HUES64 (cell line): ENCODE measurements at regions not wholly inside any gene's neighbourhood (a gene's known extent, or its start where the extent isn't known, plus 50 kb on each side); places are given as distances from the start of the nearest gene placed in this dataset.
"Not testable (repeated sequence)": the region's sequence is repeated elsewhere in the genome, so short reads cannot be mapped to it uniquely, and the experiment has no call there.

Source experiments
- H3K27ac ChIP-seq: 2 replicates; pipeline ENCODE4 v1.7.0; 2013; ENCODE audit warnings: low read depth, low read length, inconsistent platforms
- H3K27me3 ChIP-seq: 2 replicates; pipeline ENCODE4 v1.6.1; 2013; ENCODE audit warnings: mild to moderate bottlenecking, low read length; ENCODE audit not compliant: insufficient read depth
- H3K36me3 ChIP-seq: 2 replicates; pipeline ENCODE4 v1.6.1; 2013; ENCODE audit warnings: mild to moderate bottlenecking, low read length; ENCODE audit not compliant: insufficient read depth
- H3K4me1 ChIP-seq: 2 replicates; pipeline ENCODE4 v1.6.1; 2013; ENCODE audit warnings: mild to moderate bottlenecking, low read length, moderate library complexity; ENCODE audit not compliant: insufficient read depth
- H3K4me3 ChIP-seq: 2 replicates; pipeline ENCODE4 v1.5.1; 2013; ENCODE audit warnings: mild to moderate bottlenecking, low read length, moderate library complexity
- H3K9ac ChIP-seq: 2 replicates; pipeline ENCODE4 v1.6.1; 2013; ENCODE audit warnings: mild to moderate bottlenecking, low read depth, low read length
- H3K9me3 ChIP-seq: 2 replicates; pipeline ENCODE4 v1.6.1; 2013; ENCODE audit warnings: low read depth, low read length; ENCODE audit not compliant: insufficient read depth
- WGBS: fragments of 150-250, 120-280 bp; methylation state at CpG from one replicate; pipeline ENCODE4 v1.1.7; 2013; ENCODE audit warnings: missing lambda C conversion rate; 5-methylcytosine and 5-hydroxymethylcytosine counted together

DNA sequence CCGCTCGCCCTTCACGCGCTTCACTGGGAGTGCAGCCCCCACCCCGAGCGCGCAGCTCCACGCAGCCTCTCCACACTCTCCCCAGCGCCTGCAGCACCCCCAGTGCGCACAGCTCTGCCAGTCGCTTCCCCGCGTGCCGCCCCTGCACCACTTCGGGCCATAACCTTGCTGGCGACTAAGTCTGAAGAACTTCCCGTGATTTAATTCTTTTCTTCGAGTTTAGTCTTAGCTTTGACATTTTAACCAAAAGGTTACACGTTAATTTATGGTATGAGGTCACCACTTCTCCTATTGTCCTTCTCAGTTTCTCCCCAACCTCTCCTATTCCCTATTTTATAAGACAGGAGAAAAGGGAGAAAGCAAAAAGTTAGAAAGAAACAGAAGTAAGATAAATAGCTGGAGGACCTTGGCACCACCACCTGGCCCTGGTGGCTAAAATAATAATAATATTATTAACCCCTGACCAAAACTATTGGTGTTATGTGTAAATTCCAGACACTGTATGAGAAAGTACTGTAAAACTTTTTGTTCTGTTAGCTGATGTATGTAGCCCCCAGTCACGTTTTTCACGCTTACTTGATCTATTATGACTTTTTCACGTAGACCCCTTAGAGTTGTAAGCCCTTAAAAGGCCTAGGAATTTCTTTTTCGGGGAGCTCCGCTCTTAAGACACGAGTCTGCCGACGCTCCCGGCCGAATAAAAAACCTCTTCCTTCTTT, 129.2 kb downstream of the KBTBD2 start:
- H3K9ac ChIP-seq: not testable (repeated sequence)
- peak overlapping the region; percentile 40; the same call in 1 of the 2 replicates for H3K4me3 ChIP-seq

DNA sequence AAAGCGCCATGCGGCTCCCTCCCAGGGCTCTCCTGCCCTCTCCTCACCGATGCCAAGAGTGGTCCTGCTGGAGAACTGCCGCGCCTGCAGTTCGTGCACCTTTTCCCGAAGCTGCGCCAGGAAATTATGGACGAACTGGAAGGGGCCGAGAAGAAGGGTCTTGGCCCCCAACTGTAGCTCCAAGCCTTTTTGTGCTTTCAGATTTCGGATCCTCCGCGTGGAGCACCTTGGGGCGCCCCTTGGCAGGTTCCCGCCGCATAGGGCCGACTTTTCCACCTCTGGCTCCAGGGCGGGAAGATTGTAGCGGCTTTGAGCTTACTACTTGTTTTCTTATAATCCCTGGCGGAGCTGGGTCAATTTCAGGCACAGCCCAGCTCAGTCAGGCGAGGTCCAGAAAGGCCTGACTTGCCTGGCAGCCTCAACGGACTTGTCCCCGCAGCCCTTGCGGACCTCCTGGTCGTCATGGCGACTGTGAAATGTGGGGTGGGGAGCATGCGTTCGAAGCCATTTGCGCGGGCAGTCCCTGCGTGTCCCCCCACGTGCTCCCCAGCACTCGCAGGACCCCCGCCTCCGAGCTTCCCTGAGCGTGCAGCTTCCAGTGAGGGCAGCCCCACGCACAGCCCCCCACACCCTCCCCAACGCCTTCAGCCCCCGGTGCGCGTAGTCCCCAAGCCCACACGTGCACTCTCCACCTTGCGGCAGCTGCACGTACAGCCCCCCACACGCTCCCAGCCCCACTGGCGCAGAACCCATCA, 129.9 kb downstream of the KBTBD2 start:
- Histone ChIP-seq H3K9me3 (no peaks in the 10 kb centered on the region), H3K4me1 (no peaks in the 10 kb centered on the region), H3K9ac (no peak overlapping the region), H3K27ac (no peak overlapping the region), H3K36me3 (no peaks in the 10 kb centered on the region), H3K27me3 (peaks cover 58% of the 10 kb centered on the region), H3K4me3 (peak overlapping the region; percentile 40)
- WGBS: 59% methylated on average over 46 of the region's 46 CpGs

More for the DNA sequence above, 129.2 kb downstream of the KBTBD2 start:
- not testable (repeated sequence) for H3K4me1 ChIP-seq, H3K36me3 ChIP-seq, H3K9me3 ChIP-seq, H3K27ac ChIP-seq
- 61% methylated on average over 28 of the region's 29 CpGs for WGBS
- H3K27me3 ChIP-seq: peaks cover 58% of the 10 kb centered on the region

DNA sequence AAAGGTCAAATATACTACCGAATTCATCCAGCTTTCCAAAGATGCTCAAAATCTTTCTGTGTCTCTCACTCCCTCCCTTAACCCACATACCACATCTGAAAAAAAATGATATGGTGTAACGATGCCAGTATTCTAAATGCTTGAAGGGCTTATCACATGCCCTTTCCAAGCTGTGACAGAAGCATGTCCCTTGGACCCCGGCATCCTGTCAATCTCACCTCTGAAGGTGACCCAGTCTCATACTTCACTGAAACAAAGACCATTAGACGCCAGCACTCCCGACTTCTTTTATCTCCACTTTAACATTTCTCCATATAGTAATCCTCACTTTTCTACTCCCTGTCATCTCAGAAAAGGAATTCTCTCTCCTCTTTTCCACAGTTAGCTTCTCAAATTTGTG, 130.8 kb downstream of the KBTBD2 start:
- 84% methylated on average over 4 of the region's 5 CpGs for WGBS
- not testable (repeated sequence) for H3K36me3 ChIP-seq, H3K27ac ChIP-seq, H3K4me1 ChIP-seq, H3K9ac ChIP-seq, H3K9me3 ChIP-seq, H3K4me3 ChIP-seq
- peaks cover 58% of the 10 kb centered on the region for H3K27me3 ChIP-seq

DNA sequence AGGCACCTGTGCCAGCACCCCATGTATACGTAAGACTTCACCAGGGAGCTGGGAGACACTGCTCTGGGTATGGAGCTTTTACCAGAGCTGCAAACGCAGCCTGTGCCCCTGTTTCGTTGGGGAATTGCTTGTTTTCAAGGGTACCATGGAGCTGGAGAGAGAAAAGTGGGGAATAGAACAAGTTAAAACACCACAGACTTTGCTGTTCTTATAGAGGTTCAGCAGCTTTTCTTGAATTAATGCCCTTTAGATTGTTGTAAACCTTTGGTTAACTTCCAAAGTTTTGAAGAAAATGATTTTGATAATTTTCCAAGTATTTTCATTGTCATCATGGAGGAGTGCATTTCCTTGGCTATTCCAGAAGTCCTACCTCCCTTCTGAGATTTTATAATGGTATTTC, 131.7 kb downstream of the KBTBD2 start:
- not testable (repeated sequence) for H3K4me1 ChIP-seq, H3K36me3 ChIP-seq, H3K9ac ChIP-seq, H3K27ac ChIP-seq, H3K9me3 ChIP-seq, H3K4me3 ChIP-seq
- H3K27me3 ChIP-seq: peaks cover 53% of the 10 kb centered on the region
- WGBS: 88% methylated on average over 3 of the region's 3 CpGs

DNA sequence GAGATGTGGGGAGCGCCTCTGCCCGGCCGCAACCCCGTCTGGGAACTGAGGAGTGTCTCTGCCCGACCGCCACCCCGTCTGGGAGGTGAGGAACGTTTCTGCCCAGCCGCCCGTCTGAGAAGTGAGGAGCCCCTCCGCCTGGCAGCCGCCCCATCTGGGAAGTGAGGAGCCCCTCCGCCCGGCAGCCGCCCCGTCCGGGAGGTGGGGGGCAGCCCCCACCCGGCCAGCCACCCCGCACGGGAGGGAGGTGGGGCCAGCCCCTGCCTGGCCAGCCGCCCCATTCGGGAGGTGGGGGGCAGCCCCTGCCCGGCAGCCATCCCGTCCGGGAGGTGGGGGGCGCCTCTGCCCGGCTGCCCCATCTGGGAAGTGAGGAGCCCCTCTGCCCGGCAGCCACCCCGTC, 137.7 kb downstream of the KBTBD2 start:
- not testable (repeated sequence) for H3K9me3 ChIP-seq, H3K27ac ChIP-seq, H3K4me3 ChIP-seq, H3K27me3 ChIP-seq, H3K36me3 ChIP-seq, H3K9ac ChIP-seq, H3K4me1 ChIP-seq
- 94% methylated on average over 29 of the region's 29 CpGs for whole genome bisulfite sequencing

DNA sequence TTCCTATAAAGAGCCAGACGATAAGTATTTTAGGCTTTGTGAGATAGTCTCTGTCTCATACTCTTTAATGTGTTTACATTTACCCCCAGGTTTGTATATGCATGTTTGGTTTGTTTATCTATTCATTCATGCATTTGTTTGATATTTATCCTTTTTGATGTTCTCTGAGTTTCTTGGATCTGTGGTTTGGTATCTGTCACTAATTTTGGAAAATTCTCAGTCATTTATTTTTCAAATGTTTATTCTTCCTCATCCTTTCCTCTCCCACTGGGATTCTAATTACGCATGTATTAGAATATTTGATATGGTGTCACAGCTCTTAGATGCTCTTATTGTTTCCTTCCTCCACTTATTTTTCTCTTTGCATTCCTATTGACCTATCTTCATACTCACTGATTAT, 143.2 kb downstream of the KBTBD2 start:
- H3K27me3 ChIP-seq, H3K4me1 ChIP-seq, H3K4me3 ChIP-seq, H3K9me3 ChIP-seq, H3K36me3 ChIP-seq, H3K27ac ChIP-seq, H3K9ac ChIP-seq: not testable (repeated sequence)
- no CpG with 5 or more reads among the region's 2 CpGs for WGBS

DNA sequence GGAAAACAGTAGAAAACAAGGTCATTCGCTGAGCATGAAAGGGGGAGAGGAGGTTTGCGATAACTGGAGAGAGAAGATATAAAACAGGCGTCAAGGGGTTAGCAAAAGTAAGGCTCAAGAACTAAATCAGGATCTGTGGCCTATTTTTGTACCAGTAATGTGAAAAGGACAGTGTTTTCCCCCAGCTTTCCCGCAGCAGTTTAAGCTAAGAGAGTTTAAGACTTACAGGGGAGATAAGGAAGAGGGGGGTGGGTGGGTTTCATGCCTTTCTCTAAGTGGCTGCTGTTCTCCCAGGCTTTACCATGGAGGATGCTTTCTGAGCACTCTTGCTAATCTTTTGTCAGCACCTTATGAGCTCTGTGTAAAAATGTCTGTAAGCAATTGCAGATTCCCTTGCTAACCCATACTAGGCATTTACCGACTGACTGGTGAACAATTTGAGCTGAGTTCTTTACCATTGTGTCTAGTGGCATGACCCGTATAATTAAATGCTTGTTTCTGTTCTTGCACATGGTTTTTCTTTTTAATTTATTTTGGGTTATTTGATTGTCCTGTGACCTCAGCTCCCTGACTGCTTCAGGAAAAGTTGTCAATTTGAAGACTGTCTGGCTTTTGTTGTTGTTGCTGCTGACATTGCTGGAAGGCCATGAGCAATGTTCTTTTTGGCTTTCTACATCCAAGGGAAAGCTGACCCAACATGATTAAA, 144.0 kb downstream of the KBTBD2 start:
- H3K36me3 ChIP-seq, H3K27me3 ChIP-seq, H3K27ac ChIP-seq, H3K4me3 ChIP-seq, H3K9ac ChIP-seq, H3K4me1 ChIP-seq, H3K9me3 ChIP-seq: not testable (repeated sequence)
- WGBS: 85% methylated on average over 6 of the region's 6 CpGs

DNA sequence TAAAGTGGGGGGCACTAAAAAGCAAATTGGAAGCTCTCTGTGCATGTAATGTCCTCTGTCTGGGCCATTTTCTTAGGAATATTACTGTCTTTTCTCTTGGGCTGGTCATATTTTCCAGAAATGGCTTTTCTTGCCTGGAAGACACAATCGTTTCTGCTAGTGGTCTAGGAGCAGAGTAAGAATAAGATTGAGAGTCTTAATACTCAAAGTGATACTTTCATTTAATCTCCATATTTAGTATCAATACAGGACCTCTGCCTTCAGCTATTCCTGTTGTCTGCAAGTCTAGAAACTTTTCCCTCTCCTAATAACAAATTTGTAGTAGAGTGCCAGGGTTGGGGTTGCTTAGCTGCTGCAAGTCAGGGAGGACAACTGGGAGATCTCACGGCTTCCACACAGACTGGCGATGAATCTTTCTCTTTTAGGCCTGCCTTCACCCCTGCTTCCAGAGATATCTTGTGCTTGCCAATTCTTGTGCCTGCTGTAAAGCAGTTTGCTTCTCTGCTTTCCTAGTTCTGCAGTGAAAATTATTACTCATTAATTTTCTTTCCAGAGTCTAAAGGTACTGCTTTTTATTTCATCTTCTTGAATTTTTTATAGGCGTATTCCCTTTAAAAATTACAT, 149.6 kb downstream of the KBTBD2 start:
- not testable (repeated sequence) for H3K27me3 ChIP-seq, H3K4me3 ChIP-seq, H3K4me1 ChIP-seq, H3K9ac ChIP-seq, H3K9me3 ChIP-seq, H3K36me3 ChIP-seq, H3K27ac ChIP-seq
- 93% methylated on average over 3 of the region's 4 CpGs for WGBS

DNA sequence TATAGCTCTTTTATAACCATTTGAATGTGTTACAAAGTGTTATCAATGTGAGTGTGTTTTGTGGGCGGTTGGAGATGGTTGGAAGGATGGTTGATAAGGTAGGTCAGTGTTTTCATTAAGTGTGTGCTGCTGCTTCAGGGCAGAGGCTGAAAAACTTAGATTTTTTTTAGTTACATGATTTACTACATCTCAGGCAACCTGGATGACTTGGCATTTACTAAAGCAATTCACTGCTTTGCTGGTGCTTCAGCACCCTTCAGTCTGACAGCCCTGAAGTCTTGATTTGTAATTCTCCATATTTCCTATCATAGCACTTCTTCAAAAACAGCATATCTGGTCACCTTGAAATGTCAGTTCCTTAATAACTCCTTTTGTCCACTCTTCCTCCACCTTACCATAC, 151.8 kb downstream of the KBTBD2 start:
- H3K36me3 ChIP-seq, H3K9ac ChIP-seq, H3K4me3 ChIP-seq, H3K9me3 ChIP-seq, H3K4me1 ChIP-seq, H3K27me3 ChIP-seq, H3K27ac ChIP-seq: not testable (repeated sequence)
- WGBS: no CpG with 5 or more reads among the region's 1 CpG

DNA sequence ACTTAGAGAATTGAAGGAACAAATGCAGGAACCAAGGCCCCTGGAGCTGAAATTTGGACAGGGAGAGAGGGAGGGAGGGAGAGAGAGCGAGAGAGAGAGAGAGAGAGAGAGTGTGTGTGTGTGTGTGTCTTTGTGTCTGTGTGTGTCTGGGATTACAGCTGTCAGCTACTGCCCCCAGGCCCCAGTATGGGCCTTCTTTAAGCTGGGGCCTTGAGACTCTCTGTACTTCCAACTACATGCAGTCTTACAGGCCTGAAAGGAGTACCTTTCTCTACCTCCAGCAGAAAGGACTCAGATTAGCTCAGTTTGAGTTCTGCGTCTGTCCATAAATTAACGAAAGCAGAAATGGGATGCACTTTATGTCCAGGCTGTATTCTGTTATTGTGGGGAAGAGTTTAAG, 153.2 kb downstream of the KBTBD2 start:
- WGBS: 92% methylated on average over 3 of the region's 3 CpGs
- H3K27me3 ChIP-seq, H3K27ac ChIP-seq, H3K9me3 ChIP-seq, H3K9ac ChIP-seq, H3K36me3 ChIP-seq, H3K4me3 ChIP-seq, H3K4me1 ChIP-seq: not testable (repeated sequence)

DNA sequence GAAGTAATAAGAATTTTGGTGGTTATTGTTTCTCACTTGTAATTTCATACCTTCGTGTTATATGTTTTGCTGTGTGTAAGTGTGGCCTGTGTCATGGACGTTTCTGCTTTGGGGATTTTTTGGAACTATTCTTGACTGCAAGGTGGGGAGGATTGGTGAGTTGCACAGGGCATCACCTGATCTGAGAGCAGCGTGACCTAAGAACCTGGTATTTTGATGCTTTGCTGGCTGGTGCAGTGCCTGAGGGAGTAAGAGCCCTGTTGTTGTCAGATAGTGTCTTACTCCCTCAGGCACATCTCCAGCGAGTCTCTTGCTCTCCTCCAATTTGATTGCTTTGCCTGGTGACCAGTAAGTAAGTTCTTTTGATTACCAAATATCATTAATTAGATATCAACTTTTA, 158.8 kb downstream of the KBTBD2 start:
- not testable (repeated sequence) for H3K27me3 ChIP-seq, H3K9me3 ChIP-seq, H3K4me3 ChIP-seq, H3K4me1 ChIP-seq, H3K27ac ChIP-seq, H3K9ac ChIP-seq, H3K36me3 ChIP-seq
- WGBS: 83% methylated on average over 4 of the region's 4 CpGs
